Activated CD4-positive, alpha-beta T cell treated with anti-CD3 and anti-CD28 coated beads for 24 hours (primary cell): ENCODE measurements at regions not wholly inside any gene's neighbourhood (a gene's known extent, or its start where the extent isn't known, plus 50 kb on each side); places are given as distances from the start of the nearest gene placed in this dataset.

Experiments
- DNase-seq, 2 donors: peaks; one replicate each; pipeline ENCODE4 v3.0.0-alpha.2; 2020; ENCODE audit warnings: low read depth in 2 of 2

- DNase-seq, result no peak
These were observed 330.2 kb upstream of the NOVA1 start for GRCh38 chr14:26928019-26928418.

GRCh38 chr14:26929361-26929760 is 331.5 kb upstream of the NOVA1 start:
- DNase-seq, result no peak

DNA sequence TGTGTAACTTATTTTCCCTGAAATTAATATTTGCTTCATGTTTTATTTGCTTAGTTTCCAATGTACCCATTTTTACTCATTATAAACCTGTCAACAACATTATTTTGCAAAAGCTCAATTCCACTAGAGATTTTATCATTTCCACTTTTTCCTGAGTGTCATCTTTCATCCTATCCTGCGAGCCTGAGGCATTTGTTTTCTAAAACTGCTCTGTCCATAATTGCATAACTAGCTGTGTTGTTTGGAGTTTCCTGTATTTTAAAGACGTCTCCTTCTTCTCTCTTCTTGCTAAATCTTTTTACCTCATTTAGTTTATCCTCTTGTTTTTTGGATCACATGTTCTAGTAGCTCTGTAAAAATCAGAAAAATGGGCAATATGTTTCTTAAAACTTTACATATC is 332.7 kb upstream of the NOVA1 start:
- DNase-seq, result no peak

- DNase-seq, result no peak
These were observed 334.8 kb upstream of the NOVA1 start for GRCh38 chr14:26932606-26933005.

- no peak for DNase-seq
These were observed 335.6 kb upstream of the NOVA1 start for GRCh38 chr14:26933431-26933830.

DNA sequence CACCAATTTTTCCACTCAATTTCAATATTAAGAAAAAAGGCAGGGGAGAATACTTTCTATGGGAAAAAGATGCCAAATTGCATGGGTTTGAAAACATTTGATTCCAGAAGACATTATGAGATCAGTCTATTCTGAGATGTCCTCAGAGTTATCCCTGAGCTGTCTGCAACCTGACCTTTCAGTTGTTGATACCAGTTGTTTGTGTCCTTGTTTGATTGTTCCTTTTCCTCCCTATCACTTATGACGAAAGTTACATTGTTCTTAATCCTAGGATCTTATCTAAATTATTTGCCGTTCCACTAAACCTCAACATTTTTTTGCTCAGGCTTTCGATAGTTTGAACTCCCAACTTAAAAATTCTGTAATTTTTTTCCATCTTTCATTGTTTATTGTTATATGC is 336.3 kb upstream of the NOVA1 start:
- DNase-seq, result no peak

GRCh38 chr14:26935733-26936132 is 337.9 kb upstream of the NOVA1 start:
- no peak for DNase-seq

GRCh38 chr14:26938054-26938453 is 340.2 kb upstream of the NOVA1 start:
- DNase-seq, result no peak

- no peak for DNase-seq
These were observed 341.9 kb upstream of the NOVA1 start for GRCh38 chr14:26939755-26940154.

GRCh38 chr14:26941521-26941920 is 343.7 kb upstream of the NOVA1 start:
- DNase-seq, result no peak

- DNase-seq, result no peak
These were observed 349.4 kb upstream of the NOVA1 start for GRCh38 chr14:26947265-26947664.

GRCh38 chr14:26959437-26959836 is 361.6 kb upstream of the NOVA1 start:
- DNase-seq, result no peak

DNA sequence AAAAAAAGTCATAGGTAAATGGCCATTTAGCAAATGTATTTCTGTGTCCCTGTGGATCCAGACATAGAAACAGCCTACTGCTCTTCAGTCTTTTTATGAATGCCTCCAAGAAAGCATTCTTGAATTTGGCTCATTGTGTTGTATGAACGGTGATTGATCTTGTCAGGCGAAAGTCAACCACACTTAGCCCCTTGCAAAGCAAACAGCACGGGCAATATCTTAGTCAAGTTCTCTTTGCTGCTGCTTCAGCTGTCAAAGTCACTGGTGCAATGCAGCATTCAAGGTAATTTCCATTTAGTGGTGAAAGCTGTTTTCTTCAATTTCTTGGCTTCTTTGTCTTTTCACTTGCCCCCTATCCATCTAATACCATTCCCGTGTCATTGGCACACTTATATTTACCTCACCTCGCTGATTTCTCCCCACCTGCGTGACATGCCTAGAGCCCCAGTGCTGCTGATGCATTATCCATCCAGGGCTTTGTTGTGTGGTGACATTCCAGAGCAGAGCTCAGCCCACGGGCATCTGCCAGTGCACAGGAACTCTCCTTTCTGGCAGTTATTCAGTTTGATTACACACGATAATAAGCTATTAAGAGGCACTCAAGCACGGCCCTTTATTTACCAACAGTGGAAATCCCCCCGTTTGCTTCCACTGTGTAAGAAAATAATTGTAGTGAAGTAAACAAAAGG is 362.3 kb upstream of the NOVA1 start:
- no peak for DNase-seq

- DNase-seq, result no peak
These were observed 365.9 kb upstream of the NOVA1 start for GRCh38 chr14:26963711-26964110.

GRCh38 chr14:26965490-26965889 is 367.7 kb upstream of the NOVA1 start:
- no peak for DNase-seq

- DNase-seq, result no peak
These were observed 369.1 kb upstream of the NOVA1 start for GRCh38 chr14:26966908-26967307.

DNA sequence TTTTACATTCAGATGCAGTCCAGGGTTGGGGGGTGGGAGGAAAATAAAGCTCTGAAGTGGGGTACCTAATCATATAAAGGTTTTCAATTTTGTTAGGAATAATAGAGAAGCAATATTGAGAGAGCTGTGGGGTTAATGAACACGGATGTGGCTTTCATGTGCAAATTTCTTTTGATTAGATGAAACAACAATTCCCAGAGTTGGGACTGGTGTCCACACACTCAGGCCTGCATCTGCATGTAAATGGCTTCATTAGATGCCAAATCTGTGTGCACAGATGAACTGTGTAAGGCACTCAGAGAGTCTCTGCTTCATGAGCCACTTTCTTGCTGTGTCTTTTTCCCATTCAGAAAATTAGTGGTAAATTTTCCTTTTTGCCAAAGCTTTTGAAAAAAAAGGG is 377.1 kb upstream of the NOVA1 start:
- no peak for DNase-seq

DNA sequence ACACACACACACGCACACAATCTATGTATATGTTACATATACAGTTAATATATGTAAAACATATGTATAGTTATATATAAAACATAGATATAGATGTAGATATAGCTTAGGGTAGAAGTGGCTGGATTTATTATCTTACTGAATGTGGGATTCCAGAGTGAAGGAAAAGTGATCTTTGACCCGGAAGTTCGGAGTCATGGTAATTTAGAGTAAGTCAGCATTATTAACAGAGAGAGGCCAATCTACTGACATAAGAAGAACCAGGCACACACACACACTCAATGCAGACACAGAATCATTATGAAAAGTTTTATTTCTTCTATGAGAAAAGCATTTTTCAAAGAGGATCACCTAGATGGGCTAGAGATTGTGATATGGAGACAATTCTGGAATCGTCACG is 384.2 kb upstream of the NOVA1 start:
- DNase-seq, result no peak

GRCh38 chr14:26984311-26985177 is 386.7 kb upstream of the NOVA1 start:
- DNase-seq, result no peak

DNA sequence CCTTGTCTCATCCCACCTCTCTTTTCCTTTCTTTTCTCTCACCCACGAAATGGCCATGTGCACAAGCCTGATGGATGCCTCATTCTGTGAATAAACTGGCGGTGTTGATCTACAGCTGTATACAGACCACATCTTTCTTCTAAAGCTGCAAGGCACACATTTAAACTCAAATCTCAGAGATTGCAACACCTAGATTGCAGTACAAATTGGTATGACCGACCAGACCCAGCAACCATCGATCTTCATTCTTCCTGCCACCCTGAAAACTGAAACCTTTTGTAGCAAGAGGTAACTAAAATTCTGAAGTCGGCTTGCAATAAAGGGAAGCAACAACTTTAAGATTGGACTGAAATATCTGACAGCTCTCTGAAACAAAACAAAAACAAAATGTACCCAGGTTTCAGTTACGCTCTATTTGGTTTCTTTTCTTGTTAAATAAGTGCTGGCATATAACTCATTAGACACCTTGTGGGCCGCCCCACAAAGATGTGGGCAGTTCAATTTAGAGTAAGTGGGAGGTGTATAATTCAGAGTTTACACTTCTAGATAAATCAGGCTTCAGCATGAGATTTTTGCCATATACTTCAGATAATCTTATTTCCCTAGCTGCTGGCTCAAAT is 390.0 kb upstream of the NOVA1 start:
- DNase-seq, result no peak

- DNase-seq, result no peak
These were observed 393.1 kb upstream of the NOVA1 start for GRCh38 chr14:26990946-26991345.

DNA sequence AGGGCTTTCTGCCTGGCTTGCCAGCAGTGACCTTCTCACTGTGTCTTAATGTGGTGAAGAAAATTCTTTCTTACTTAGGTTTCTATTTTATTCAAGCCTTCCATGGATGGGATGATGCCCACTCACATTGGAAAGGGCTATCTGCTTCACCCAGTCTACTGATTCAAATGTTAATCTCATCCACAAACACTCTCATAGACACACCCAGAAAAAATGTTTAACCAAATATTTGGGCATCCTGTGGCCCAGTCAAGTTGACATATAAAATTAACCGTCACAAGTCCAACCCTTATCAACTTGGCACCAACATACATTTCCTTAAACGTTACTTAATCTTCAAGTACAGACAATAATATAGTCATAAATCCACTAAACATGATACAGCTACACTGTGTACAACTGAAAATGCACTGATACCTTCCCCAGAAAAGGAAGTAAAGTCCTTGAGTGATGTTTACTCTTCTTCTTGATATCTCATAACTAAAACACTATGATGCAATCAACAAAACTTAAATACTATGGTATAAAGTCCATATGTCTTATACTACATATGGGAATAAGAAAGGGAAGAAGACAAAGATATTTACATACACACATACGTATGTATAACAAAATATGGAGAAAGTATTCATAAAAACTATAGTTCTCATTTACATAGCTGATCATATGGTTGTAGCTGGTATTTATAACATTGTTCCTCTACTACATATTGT is 394.7 kb upstream of the NOVA1 start:
- no peak for DNase-seq
